ENCODE measurements at regions not wholly inside any gene's neighbourhood (a gene's known extent, or its start where the extent isn't known, plus 50 kb on each side); places are given as distances from the start of the nearest gene placed in this dataset.
"Not testable (repeated sequence)": the region's sequence is repeated elsewhere in the genome, so short reads cannot be mapped to it uniquely, and the experiment has no call there.

DNA sequence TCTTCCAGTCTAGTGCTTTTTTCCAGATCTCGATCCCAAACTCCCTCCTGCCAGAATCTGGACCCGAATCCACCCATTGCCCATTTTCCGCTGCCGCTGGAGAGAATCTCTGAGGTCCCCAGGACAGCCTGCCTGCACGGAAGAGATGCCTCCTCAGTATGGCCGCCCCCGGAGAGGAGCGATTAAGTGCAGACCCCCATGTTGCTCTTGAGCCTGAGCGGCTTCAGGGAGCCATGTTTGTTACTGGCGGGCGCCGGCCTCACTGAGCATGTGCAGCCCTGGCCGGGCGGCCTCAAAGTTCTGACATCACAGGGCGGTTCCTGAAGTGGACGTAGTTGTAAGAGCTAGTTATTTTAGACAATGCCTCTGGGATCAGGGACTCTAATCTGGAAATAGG, 1342.9 kb downstream of the SPATA31A7 start:
- TF ChIP-seq ZNF544 (tag by site-specific recombination; IDR thresholded peaks at IDR 0.05); MEIS1 (CRISPR knock-in tag; IDR thresholded peaks at IDR 0.05; ENCODE audit: borderline replicate concordance); ZNF274 (IDR thresholded peaks at IDR 0.05; ENCODE audit: low read length); ZNF274 (tag by site-specific recombination; IDR thresholded peaks at IDR 0.05; ENCODE audit: borderline replicate concordance): not testable (repeated sequence)
- TF ChIP-seq, protein P1, sequence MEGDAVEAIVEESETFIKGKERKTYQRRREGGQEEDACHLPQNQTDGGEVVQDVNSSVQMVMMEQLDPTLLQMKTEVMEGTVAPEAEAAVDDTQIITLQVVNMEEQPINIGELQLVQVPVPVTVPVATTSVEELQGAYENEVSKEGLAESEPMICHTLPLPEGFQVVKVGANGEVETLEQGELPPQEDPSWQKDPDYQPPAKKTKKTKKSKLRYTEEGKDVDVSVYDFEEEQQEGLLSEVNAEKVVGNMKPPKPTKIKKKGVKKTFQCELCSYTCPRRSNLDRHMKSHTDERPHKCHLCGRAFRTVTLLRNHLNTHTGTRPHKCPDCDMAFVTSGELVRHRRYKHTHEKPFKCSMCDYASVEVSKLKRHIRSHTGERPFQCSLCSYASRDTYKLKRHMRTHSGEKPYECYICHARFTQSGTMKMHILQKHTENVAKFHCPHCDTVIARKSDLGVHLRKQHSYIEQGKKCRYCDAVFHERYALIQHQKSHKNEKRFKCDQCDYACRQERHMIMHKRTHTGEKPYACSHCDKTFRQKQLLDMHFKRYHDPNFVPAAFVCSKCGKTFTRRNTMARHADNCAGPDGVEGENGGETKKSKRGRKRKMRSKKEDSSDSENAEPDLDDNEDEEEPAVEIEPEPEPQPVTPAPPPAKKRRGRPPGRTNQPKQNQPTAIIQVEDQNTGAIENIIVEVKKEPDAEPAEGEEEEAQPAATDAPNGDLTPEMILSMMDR (tag by site-specific recombination; IDR thresholded peaks at IDR 0.05) = not testable (repeated sequence)

Measured in HEK293 (cell line).